Endothelial cell of umbilical vein (primary cell): ENCODE measurements at regions not wholly inside any gene's neighbourhood (a gene's known extent, or its start where the extent isn't known, plus 50 kb on each side); places are given as distances from the start of the nearest gene placed in this dataset.

Experiments
- BruUV-seq: library from RNA; stranded (reverse); fragments of 400-500 nt; replicated peaks from 2 replicates; lab custom pipeline; 2021; lab: Mats Ljungman, UMichigan
- CTCF ChIA-PET: fragments of 300-600, 350-600 bp; sonication (Branson Sonifier 250); formaldehyde crosslinking; loops from one replicate; lab custom pipeline; 2021; ENCODE audit warnings: antibody characterized with exemption, inconsistent platforms; lab: Charles Lee
- POLR2A ChIA-PET: fragments of 300-600, 350-600 bp; sonication (Branson Sonifier 250); formaldehyde crosslinking; loops from one replicate; lab custom pipeline; 2021; ENCODE audit warnings: antibody characterized with exemption, inconsistent platforms; lab: Charles Lee
- DNase-seq: peaks from one replicate; pipeline ENCODE4 v3.0.0-alpha.2; 2011; ENCODE audit warnings: low read depth, low spot score
- FAIRE-seq: peaks from 2 replicates; lab custom pipeline; 2011; peaks lifted over from hg19 to GRCh38; lab: Jason Lieb, UNC
- H2AFZ ChIP-seq: 2 replicates; pipeline ENCODE4 v1.6.0; 2012; ENCODE audit warnings: low read depth, low read length, control low read depth, inconsistent platforms
- H3K27ac ChIP-seq: 2 replicates; pipeline ENCODE4 v1.5.1; 2011; ENCODE audit warnings: low read depth, mild to moderate bottlenecking, control low read depth, low read length, moderate library complexity; ENCODE audit not compliant: insufficient read depth
- H3K27me3 ChIP-seq, 2 experiments: 2 replicates each; pipeline versions ENCODE4 v1.6.0 to v1.6.1; 2011; ENCODE audit warnings: low read length in 2 of 2, mixed read lengths in 1 of 2; ENCODE audit not compliant: control insufficient read depth in 2 of 2, insufficient read depth in 2 of 2
- H3K36me3 ChIP-seq, 2 experiments: 2 replicates in 1 of 2; 3 replicates in 1 of 2; pipeline ENCODE4 v1.5.1; 2011; ENCODE audit warnings: low read length in 2 of 2, mild to moderate bottlenecking in 1 of 2, moderate library complexity in 1 of 2; ENCODE audit not compliant: control insufficient read depth in 2 of 2, insufficient read depth in 2 of 2; ENCODE audit errors: extremely low read depth in 1 of 2
- H3K4me1 ChIP-seq: 3 replicates; pipeline ENCODE4 v1.5.1; 2011; ENCODE audit warnings: mild to moderate bottlenecking, low read length; ENCODE audit not compliant: control insufficient read depth, insufficient read depth; ENCODE audit errors: extremely low read depth
- H3K4me2 ChIP-seq: 2 replicates; pipeline ENCODE4 v1.6.1; 2011; ENCODE audit warnings: low read length, control low read depth, mixed read lengths; ENCODE audit not compliant: insufficient read depth
- H3K4me3 ChIP-seq, 3 experiments: fragments of 200-600 bp in 1 of 3; sonication (generic), shearing (Covaris generic) in 1 of 3; replicated peaks in 1 of 3; 2 replicates each; pipeline ENCODE4 v1.5.1; 2011 to 2016; ENCODE audit warnings: control low read depth in 3 of 3, low read length in 3 of 3, mild to moderate bottlenecking in 2 of 3, inconsistent platforms in 1 of 3, low read depth in 1 of 3, moderate library complexity in 1 of 3; ENCODE audit not compliant: insufficient read depth in 1 of 3
- H3K79me2 ChIP-seq: 2 replicates; pipeline ENCODE4 v1.6.0; 2012; ENCODE audit warnings: low read length, inconsistent platforms; ENCODE audit not compliant: control insufficient read depth, insufficient read depth
- H3K9ac ChIP-seq: replicated peaks from 2 replicates; pipeline ENCODE3; 2011; ENCODE audit warnings: low read length, control low read depth; ENCODE audit not compliant: insufficient read depth; ENCODE audit errors: extremely low read depth
- H3K9me1 ChIP-seq: replicated peaks from 3 replicates; pipeline ENCODE4 v1.6.0; 2011; ENCODE audit warnings: mild to moderate bottlenecking, low read length; ENCODE audit not compliant: control insufficient read depth, insufficient read depth; ENCODE audit errors: extremely low read depth
- H3K9me3 ChIP-seq: replicated peaks from 2 replicates; pipeline ENCODE4 v1.5.1; 2012; ENCODE audit warnings: low read length, inconsistent platforms; ENCODE audit not compliant: control insufficient read depth, insufficient read depth
- H4K20me1 ChIP-seq: replicated peaks from 2 replicates; pipeline ENCODE3; 2011; ENCODE audit warnings: mild to moderate bottlenecking, low read length; ENCODE audit not compliant: control insufficient read depth, insufficient read depth; ENCODE audit errors: extremely low read depth
- EZH2 ChIP-seq: IDR thresholded peaks from 2 replicates; pipeline ENCODE4 v1.6.1; 2012; ENCODE audit warnings: borderline replicate concordance, low read depth, mild to moderate bottlenecking, moderate library complexity, low read length, inconsistent platforms; ENCODE audit not compliant: severe bottlenecking
- FOS ChIP-seq: IDR thresholded peaks from 2 replicates; pipeline ENCODE4 v1.6.1; 2011; ENCODE audit warnings: mild to moderate bottlenecking, low read length, moderate library complexity, borderline replicate concordance; ENCODE audit not compliant: insufficient read depth
- GATA2 ChIP-seq: IDR thresholded peaks from 2 replicates; pipeline ENCODE4 v1.7.0; 2011; ENCODE audit warnings: low read depth, mild to moderate bottlenecking, moderate library complexity, mixed read lengths, low read length; ENCODE audit not compliant: insufficient read length, insufficient read depth
- JUN ChIP-seq: IDR thresholded peaks from 2 replicates; pipeline ENCODE4 v1.6.1; 2011; ENCODE audit warnings: borderline replicate concordance, low read depth; ENCODE audit not compliant: insufficient read length, insufficient read depth
- MYC ChIP-seq: IDR thresholded peaks from one replicate; pipeline ENCODE4 v1.6.1; 2011; ENCODE audit warnings: mild to moderate bottlenecking, low read depth, low read length
- POLR2A ChIP-seq: IDR thresholded peaks from 2 replicates; pipeline ENCODE4 v1.6.1; 2012; ENCODE audit warnings: low read depth, mild to moderate bottlenecking, control low read depth, low read length
- POLR2AphosphoS5 ChIP-seq: IDR thresholded peaks from 2 replicates; pipeline ENCODE4 v1.6.1; 2012; ENCODE audit warnings: low read depth, mild to moderate bottlenecking, control low read depth, low read length, moderate library complexity; ENCODE audit not compliant: insufficient read depth
- dilution Hi-C: fragments of 300-500 bp; cut with MboI; formaldehyde crosslinking; loops from one replicate; pipeline ENCODE4 v1.15.0; 2019; ENCODE audit warnings: low sequenced_read_pairs; ENCODE audit not compliant: extremely low pct_ligation_motif_present
- intact Hi-C: fragments of 100-400 bp; cut with micrococcal nuclease; formaldehyde crosslinking; loops from one replicate; pipeline ENCODE4 v1.10.0; 2022
- TF ChIP-seq, protein P1 (sequence below): IDR thresholded peaks from 2 replicates; pipeline ENCODE4 v1.6.1; 2011; ENCODE audit not compliant: insufficient read depth, insufficient read length
- TF ChIP-seq, protein P2 (sequence below), 2 donors: IDR thresholded peaks; 1 replicate in 1 of 2; 2 replicates in 1 of 2; pipeline ENCODE4 v1.5.1; 2011; ENCODE audit warnings: low read length in 2 of 2, mild to moderate bottlenecking in 2 of 2, moderate library complexity in 2 of 2, control low read depth in 1 of 2, inconsistent platforms in 1 of 2, low read depth in 1 of 2; ENCODE audit not compliant: insufficient read depth in 1 of 2; ENCODE audit errors: extremely low read depth in 1 of 2

DNA sequence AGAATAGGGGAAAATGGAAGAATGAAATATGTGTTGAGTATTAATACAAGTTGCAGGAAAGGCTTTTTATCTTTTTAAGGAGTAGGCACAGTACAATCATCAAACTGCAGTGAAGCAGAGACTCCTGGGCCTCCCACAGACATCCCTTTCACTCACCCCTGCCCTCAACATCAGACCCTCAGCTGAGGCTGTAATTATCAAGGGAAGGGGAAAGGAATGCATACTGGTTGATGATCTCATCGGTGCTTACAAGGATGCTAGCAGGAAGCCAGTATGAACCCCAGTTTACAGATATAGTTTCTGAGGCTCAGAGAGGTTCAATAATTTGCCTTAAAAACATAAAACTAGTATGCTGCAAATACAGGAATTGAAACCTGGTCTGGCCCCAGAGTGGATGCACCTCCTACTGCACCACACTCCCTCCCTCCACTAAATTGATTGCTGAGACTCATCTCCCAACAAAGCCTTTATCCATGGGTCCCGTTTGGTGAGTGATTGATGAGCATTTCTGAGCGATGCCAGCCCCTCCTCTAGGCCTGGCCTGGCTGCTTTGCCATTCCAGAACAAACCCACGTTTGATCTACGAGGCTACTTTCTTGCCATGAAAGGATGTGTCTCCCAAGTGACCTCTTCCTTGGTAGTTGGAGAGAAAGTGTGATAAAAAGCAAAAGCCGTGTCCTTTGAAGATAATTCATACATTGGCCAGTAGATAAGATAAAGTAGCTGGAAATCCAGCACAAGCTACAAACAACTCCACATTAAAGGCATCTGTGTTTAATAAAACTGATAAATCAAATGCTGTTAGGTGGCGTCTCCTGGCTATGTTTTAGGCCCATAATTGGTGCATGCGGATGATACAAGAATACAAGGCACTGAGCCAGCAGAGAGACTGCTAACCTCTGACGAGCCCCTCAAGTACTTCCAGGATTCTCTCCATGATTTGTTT is 233.9 kb upstream of the CAMK1G start:
- H3K27ac ChIP-seq: no peak overlapping the region
- peaks cover 0 to 2% of the 10 kb centered on the region in 2 experiments for H3K27me3 ChIP-seq
- POLR2A ChIA-PET: no interaction called here
- no peak for FAIRE-seq
- no peak overlapping the region for H2AFZ ChIP-seq
- H3K9me1 ChIP-seq: no peaks in the 10 kb centered on the region
- no peaks in the 10 kb centered on the region for H3K9me3 ChIP-seq
- H3K4me2 ChIP-seq: no peak overlapping the region
- no peaks in the 10 kb centered on the region for H3K4me1 ChIP-seq
- no TSS peak for BruUV-seq
- TF ChIP-seq JUN (no peak), EZH2 (no peak), FOS (no peak), MYC (no peak), GATA2 (no peak), POLR2A (no peak), POLR2AphosphoS5 (no peak)
- TF ChIP-seq, protein P1, sequence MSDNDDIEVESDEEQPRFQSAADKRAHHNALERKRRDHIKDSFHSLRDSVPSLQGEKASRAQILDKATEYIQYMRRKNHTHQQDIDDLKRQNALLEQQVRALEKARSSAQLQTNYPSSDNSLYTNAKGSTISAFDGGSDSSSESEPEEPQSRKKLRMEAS: no peak
- TF ChIP-seq, protein P2, sequence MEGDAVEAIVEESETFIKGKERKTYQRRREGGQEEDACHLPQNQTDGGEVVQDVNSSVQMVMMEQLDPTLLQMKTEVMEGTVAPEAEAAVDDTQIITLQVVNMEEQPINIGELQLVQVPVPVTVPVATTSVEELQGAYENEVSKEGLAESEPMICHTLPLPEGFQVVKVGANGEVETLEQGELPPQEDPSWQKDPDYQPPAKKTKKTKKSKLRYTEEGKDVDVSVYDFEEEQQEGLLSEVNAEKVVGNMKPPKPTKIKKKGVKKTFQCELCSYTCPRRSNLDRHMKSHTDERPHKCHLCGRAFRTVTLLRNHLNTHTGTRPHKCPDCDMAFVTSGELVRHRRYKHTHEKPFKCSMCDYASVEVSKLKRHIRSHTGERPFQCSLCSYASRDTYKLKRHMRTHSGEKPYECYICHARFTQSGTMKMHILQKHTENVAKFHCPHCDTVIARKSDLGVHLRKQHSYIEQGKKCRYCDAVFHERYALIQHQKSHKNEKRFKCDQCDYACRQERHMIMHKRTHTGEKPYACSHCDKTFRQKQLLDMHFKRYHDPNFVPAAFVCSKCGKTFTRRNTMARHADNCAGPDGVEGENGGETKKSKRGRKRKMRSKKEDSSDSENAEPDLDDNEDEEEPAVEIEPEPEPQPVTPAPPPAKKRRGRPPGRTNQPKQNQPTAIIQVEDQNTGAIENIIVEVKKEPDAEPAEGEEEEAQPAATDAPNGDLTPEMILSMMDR (IDR thresholded peaks at IDR 0.05; ENCODE audit: extremely low read depth in 1 of 2, insufficient read depth in 1 of 2, low read depth in 1 of 2, low read length in 2 of 2): no peak
- no peaks in the 10 kb centered on the region for H3K79me2 ChIP-seq
- no peaks in the 10 kb centered on the region for H3K36me3 ChIP-seq
- dilution Hi-C loops: no loop called here
- no peak overlapping the region for H3K9ac ChIP-seq
- no peak for DNase-seq
- intact Hi-C loops: loop anchor here (5.0 kb wide), 2 partner anchors 147 to 218 kb away; no protein-coding TSS in a partner anchor
- no peak overlapping the region for H3K4me3 ChIP-seq
- CTCF ChIA-PET: interaction anchor here (1.1 to 1.4 kb wide), 2 partner anchors 15 kb away, joined by 4 to 6 read pairs; no protein-coding TSS in a partner anchor
- no peaks in the 10 kb centered on the region for H4K20me1 ChIP-seq
